ENCODE measurements at regions not wholly inside any gene's neighbourhood (a gene's known extent, or its start where the extent isn't known, plus 50 kb on each side); places are given as distances from the start of the nearest gene placed in this dataset.

DNA sequence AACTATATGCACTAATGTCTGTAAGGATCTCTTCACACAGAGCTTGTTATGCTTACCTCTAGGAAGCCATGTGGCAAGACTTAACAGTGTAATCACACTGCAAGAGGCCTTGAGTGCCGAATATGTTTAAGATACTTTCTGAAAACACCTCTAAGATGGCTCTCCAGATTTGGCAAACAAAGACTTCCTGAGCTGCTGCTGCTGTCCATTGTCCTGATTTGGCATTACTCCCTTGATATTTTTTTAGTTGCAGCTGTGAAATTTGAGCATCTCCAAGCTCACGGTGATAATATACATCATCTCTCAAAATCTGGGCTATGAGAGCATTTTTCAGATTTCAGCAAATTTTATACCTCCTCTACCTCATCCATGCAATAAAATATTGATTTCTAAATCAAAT is 384.5 kb upstream of the CDH6 start:
- H3K27me3 ChIP-seq (ENCODE audit: control insufficient read depth, insufficient read depth, low read length) = no peaks in the 10 kb centered on the region
- Mint-ChIP-seq H3K36me3 (peaks cover 2% of the 10 kb centered on the region), H3K9me3 (peaks cover 20 to 23% of the 10 kb centered on the region in 2 donors), H3K27me3 (ENCODE audit: low read depth in 2 of 2) (no peaks in the 10 kb centered on the region), H3K4me1 (no peaks in the 10 kb centered on the region), H3K4me3 (no peak overlapping the region), H3K27ac (no peak overlapping the region)
- 82% methylated on average over 2 of the region's 2 CpGs for WGBS (ENCODE audit: insufficient coverage)
- TF ChIP-seq, protein P1, sequence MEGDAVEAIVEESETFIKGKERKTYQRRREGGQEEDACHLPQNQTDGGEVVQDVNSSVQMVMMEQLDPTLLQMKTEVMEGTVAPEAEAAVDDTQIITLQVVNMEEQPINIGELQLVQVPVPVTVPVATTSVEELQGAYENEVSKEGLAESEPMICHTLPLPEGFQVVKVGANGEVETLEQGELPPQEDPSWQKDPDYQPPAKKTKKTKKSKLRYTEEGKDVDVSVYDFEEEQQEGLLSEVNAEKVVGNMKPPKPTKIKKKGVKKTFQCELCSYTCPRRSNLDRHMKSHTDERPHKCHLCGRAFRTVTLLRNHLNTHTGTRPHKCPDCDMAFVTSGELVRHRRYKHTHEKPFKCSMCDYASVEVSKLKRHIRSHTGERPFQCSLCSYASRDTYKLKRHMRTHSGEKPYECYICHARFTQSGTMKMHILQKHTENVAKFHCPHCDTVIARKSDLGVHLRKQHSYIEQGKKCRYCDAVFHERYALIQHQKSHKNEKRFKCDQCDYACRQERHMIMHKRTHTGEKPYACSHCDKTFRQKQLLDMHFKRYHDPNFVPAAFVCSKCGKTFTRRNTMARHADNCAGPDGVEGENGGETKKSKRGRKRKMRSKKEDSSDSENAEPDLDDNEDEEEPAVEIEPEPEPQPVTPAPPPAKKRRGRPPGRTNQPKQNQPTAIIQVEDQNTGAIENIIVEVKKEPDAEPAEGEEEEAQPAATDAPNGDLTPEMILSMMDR (IDR thresholded peaks at IDR 0.05) = no peak
- H3K4me3 ChIP-seq (ENCODE audit: low read length) = no peak overlapping the region
- no peaks in the 10 kb centered on the region for H3K4me1 ChIP-seq (ENCODE audit: control insufficient read depth, insufficient read depth, low read length)
- DNase-seq (no peak), ATAC-seq (no peak)
- no peaks in the 10 kb centered on the region for H3K36me3 ChIP-seq (ENCODE audit: control insufficient read depth, insufficient read depth, low read length)
- intact Hi-C loops (cut with micrococcal nuclease) = no loop called here
- H3K27ac ChIP-seq (ENCODE audit: low read length) = no peak overlapping the region
- H3K9me3 ChIP-seq (ENCODE audit: control insufficient read depth, insufficient read depth, low read length) = peaks cover 9% of the 10 kb centered on the region

DNA sequence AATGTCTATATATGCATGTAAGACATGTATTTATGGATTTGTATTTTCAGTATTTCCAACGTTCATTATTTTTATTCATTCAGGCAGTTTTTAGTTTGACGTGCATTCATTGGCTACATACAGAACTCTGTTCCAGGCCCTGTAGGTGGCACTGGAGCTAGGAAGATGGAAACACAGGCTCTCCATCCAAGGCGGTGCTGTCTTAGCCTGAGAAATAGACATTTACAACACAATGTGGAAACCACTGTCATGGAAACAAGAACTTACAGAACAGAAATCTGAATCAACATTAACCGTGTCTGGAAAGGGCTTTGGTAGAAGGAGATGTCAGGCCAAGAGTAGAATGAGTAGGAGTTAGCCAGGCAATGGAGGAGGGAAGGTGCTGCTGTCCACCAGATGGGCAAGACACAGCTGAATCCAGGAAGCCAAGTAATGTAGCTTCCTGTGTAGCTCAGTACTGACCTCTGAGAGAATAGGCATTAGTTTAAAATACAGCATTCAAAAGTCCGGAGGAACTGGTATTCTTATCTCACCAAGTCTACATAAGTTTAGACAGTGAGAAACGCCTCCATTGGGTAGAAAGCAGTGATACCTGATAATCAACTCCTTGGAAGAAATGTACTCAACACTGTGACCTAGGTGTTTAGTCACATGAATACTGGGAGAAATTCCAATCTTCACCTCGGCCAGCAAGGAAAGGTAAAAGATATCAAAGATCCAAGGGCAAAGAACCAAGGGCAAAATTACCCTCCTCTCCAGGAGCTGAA is 388.6 kb upstream of the CDH6 start:
- no peak for ATAC-seq
- Mint-ChIP-seq H3K4me1 (no peaks in the 10 kb centered on the region), H3K27ac (no peak overlapping the region), H3K4me3 (no peak overlapping the region), H3K9me3 (peaks cover 18 to 20% of the 10 kb centered on the region in 2 donors), H3K27me3 (ENCODE audit: low read depth in 2 of 2) (no peaks in the 10 kb centered on the region), H3K36me3 (no peaks in the 10 kb centered on the region)
- Histone ChIP-seq H3K4me3 (ENCODE audit: low read length) (no peak overlapping the region), H3K27ac (ENCODE audit: low read length) (no peak overlapping the region), H3K27me3 (ENCODE audit: control insufficient read depth, insufficient read depth, low read length) (no peaks in the 10 kb centered on the region), H3K9me3 (ENCODE audit: control insufficient read depth, insufficient read depth, low read length) (peaks cover 9% of the 10 kb centered on the region), H3K36me3 (ENCODE audit: control insufficient read depth, insufficient read depth, low read length) (no peaks in the 10 kb centered on the region), H3K4me1 (ENCODE audit: control insufficient read depth, insufficient read depth, low read length) (no peaks in the 10 kb centered on the region)
- intact Hi-C loops (cut with micrococcal nuclease) = no loop called here
- TF ChIP-seq, protein P1 (IDR thresholded peaks at IDR 0.05) = no peak
- 73% methylated on average over 6 of the region's 7 CpGs for WGBS (ENCODE audit: insufficient coverage)
- no peak for DNase-seq

DNA sequence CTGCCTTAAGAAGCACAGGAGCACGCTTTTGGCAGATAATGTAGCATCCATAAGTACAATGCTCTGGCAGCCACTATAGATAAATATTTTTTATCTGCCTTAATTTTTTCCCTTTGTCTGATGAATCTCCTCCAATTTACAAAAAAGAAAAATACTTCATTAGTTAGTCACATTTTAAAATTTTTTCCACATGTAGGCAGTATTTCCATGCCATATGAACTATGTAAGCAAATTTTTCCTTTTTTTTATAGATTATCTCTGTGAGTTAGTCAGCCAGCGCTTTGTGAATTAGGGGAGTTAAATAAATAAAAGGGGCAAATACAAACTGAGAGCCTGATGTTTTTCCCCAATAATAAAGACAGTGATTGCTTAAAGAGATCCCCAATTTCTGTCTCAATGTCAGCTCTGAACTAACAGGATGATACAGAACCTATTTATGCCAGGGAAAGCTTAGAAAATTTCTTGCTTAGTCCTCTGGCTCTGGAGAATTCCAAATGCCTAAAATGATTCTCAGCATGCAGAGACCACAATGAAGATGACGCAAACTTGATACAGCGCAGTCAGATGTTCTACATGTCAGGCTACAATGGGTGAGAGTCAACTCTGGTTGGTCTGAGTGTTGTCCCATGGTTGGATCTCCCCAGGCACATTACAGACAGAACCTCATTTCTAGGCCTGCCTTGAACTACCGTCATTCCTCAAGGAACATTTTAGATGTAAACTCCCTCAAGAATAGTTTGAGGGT is 390.4 kb upstream of the CDH6 start:
- Histone ChIP-seq H3K4me1 (ENCODE audit: control insufficient read depth, insufficient read depth, low read length) (no peaks in the 10 kb centered on the region), H3K36me3 (ENCODE audit: control insufficient read depth, insufficient read depth, low read length) (no peaks in the 10 kb centered on the region), H3K9me3 (ENCODE audit: control insufficient read depth, insufficient read depth, low read length) (peaks cover 7% of the 10 kb centered on the region), H3K27me3 (ENCODE audit: control insufficient read depth, insufficient read depth, low read length) (no peaks in the 10 kb centered on the region), H3K27ac (ENCODE audit: low read length) (no peak overlapping the region), H3K4me3 (ENCODE audit: low read length) (no peak overlapping the region)
- H3K36me3 Mint-ChIP-seq = no peaks in the 10 kb centered on the region
- DNase-seq = no peak
- intact Hi-C loops (cut with micrococcal nuclease) = no loop called here
- 89% methylated on average over 4 of the region's 5 CpGs for WGBS (ENCODE audit: insufficient coverage)
- no peak overlapping the region for H3K4me3 Mint-ChIP-seq
- peaks cover 18 to 20% of the 10 kb centered on the region in 2 donors for H3K9me3 Mint-ChIP-seq
- no peaks in the 10 kb centered on the region for H3K27me3 Mint-ChIP-seq (ENCODE audit: low read depth in 2 of 2)
- H3K27ac Mint-ChIP-seq = no peak overlapping the region
- no peak for ATAC-seq
- H3K4me1 Mint-ChIP-seq = no peaks in the 10 kb centered on the region
- TF ChIP-seq, protein P1 (IDR thresholded peaks at IDR 0.05) = no peak
